ENCODE measurements at regions not wholly inside any gene's neighbourhood (a gene's known extent, or its start where the extent isn't known, plus 50 kb on each side); places are given as distances from the start of the nearest gene placed in this dataset.

DNA sequence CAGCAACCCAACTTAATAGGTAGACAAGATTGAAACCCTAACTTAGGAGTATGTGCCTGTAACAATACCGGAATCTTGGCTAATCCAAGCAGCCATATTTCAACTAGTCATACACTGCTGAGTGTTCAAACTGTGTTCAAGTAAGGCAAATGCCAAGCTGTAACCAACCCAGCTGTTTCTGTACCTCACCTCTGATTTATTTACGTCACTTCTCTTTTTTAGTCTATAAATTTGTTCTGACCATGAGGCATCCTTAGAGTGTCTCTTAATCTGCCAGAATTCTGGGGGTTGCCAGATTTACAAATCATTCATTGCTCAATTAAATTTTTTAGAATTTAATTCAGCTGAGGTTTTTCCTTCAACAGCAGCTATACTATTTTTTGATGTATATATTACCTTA is 723.2 kb downstream of the CDH18 start (continued):
- TF ChIP-seq, protein P1, sequence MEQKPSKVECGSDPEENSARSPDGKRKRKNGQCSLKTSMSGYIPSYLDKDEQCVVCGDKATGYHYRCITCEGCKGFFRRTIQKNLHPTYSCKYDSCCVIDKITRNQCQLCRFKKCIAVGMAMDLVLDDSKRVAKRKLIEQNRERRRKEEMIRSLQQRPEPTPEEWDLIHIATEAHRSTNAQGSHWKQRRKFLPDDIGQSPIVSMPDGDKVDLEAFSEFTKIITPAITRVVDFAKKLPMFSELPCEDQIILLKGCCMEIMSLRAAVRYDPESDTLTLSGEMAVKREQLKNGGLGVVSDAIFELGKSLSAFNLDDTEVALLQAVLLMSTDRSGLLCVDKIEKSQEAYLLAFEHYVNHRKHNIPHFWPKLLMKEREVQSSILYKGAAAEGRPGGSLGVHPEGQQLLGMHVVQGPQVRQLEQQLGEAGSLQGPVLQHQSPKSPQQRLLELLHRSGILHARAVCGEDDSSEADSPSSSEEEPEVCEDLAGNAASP (IDR thresholded peaks at IDR 0.05), result no peak
- TF ChIP-seq HMGN3 (IDR thresholded peaks at IDR 0.05; ENCODE audit: borderline replicate concordance, extremely low read depth, insufficient read length, low read depth, low read length), result no peak
- TF ChIP-seq, protein P2, sequence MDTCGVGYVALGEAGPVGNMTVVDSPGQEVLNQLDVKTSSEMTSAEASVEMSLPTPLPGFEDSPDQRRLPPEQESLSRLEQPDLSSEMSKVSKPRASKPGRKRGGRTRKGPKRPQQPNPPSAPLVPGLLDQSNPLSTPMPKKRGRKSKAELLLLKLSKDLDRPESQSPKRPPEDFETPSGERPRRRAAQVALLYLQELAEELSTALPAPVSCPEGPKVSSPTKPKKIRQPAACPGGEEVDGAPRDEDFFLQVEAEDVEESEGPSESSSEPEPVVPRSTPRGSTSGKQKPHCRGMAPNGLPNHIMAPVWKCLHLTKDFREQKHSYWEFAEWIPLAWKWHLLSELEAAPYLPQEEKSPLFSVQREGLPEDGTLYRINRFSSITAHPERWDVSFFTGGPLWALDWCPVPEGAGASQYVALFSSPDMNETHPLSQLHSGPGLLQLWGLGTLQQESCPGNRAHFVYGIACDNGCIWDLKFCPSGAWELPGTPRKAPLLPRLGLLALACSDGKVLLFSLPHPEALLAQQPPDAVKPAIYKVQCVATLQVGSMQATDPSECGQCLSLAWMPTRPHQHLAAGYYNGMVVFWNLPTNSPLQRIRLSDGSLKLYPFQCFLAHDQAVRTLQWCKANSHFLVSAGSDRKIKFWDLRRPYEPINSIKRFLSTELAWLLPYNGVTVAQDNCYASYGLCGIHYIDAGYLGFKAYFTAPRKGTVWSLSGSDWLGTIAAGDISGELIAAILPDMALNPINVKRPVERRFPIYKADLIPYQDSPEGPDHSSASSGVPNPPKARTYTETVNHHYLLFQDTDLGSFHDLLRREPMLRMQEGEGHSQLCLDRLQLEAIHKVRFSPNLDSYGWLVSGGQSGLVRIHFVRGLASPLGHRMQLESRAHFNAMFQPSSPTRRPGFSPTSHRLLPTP (IDR thresholded peaks at IDR 0.05; ENCODE audit: borderline replicate concordance, extremely low read depth, insufficient read length), result no peak
- TF ChIP-seq, protein P3, sequence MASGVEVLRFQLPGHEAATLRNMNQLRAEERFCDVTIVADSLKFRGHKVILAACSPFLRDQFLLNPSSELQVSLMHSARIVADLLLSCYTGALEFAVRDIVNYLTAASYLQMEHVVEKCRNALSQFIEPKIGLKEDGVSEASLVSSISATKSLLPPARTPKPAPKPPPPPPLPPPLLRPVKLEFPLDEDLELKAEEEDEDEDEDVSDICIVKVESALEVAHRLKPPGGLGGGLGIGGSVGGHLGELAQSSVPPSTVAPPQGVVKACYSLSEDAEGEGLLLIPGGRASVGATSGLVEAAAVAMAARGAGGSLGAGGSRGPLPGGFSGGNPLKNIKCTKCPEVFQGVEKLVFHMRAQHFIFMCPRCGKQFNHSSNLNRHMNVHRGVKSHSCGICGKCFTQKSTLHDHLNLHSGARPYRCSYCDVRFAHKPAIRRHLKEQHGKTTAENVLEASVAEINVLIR (CRISPR knock-in tag; IDR thresholded peaks at IDR 0.05), result no peak

DNA sequence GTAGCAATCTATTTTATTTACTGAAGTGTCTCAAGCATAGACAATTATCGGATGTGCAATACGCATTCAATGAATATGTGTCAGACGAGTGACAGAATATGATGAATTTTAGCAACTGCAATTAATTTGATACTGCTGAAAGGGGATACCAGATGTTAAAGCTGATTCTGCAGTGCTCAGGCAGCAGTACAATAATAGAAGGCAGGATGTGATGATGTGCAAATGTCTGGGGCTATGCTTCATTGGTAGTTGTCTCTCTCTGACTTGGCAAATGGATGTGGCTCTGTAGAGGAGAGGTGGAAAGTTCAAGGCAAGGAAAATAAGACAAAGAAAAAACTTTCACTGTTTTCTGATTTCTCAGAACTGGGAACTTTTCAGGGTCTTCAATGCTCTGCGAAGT is 721.2 kb downstream of the CDH18 start:
- no peak for DNase-seq (ENCODE audit: extremely low read depth in 1 of 4, low spot score in 3 of 4)
- no peak for TF ChIP-seq CBFB (CRISPR knock-in tag; IDR thresholded peaks at IDR 0.05)
- no peak for TF ChIP-seq PPARD (CRISPR knock-in tag; IDR thresholded peaks at IDR 0.05)
- TF ChIP-seq RUNX1 (IDR thresholded peaks at IDR 0.05; ENCODE audit: low read depth), result no peak
- no peak for TF ChIP-seq CREM (IDR thresholded peaks at IDR 0.05; ENCODE audit: low read depth)
- TF ChIP-seq SRSF1 (IDR thresholded peaks at IDR 0.05; ENCODE audit: low read depth, low read length), result no peak
- no peak for TF ChIP-seq HNRNPH1 (optimal IDR thresholded peaks at IDR 0.05; ENCODE audit: low read depth, low read length)
- no peak for TF ChIP-seq MBD2 (IDR thresholded peaks at IDR 0.05; ENCODE audit: borderline replicate concordance, low read depth)
- TF ChIP-seq, protein P4, sequence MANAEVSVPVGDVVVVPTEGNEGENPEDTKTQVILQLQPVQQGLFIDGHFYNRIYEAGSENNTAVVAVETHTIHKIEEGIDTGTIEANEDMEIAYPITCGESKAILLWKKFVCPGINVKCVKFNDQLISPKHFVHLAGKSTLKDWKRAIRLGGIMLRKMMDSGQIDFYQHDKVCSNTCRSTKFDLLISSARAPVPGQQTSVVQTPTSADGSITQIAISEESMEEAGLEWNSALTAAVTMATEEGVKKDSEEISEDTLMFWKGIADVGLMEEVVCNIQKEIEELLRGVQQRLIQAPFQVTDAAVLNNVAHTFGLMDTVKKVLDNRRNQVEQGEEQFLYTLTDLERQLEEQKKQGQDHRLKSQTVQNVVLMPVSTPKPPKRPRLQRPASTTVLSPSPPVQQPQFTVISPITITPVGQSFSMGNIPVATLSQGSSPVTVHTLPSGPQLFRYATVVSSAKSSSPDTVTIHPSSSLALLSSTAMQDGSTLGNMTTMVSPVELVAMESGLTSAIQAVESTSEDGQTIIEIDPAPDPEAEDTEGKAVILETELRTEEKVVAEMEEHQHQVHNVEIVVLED (CRISPR knock-in tag; IDR thresholded peaks at IDR 0.05), result no peak
- no peak for TF ChIP-seq POLR3G (IDR thresholded peaks at IDR 0.05; ENCODE audit: extremely low read depth, insufficient read length, insufficient replicate concordance)
- no peak for TF ChIP-seq FOXM1 (IDR thresholded peaks at IDR 0.05; ENCODE audit: low read depth)
- TF ChIP-seq FOXM1 (CRISPR knock-in tag; IDR thresholded peaks at IDR 0.05; ENCODE audit: low read depth), result no peak
- ATAC-seq, result no peak
- ChIA-PET CTCF (ENCODE audit: low intra/inter-chr PET ratio) (no interaction called here), POLR2A (interaction anchor here (0.6 kb wide), 1 partner anchor 517 kb away, joined by 3 read pairs; no protein-coding TSS in a partner anchor)
- H2AFZ ChIP-seq (ENCODE audit: low read depth, low read length), result no peak overlapping the region
- no TSS peak for BruUV-seq (replicated peaks)
- H3K4me2 ChIP-seq (ENCODE audit: insufficient read depth, low read length), result no peak overlapping the region
- in situ Hi-C loops (cut with MboI) (no loop called here), intact Hi-C loops (cut with micrococcal nuclease) (no loop called here)
- H3K9ac ChIP-seq (ENCODE audit: insufficient read depth in 1 of 2, low read depth in 2 of 2, low read length in 2 of 2), result no peak overlapping the region
- H3K27ac ChIP-seq (ENCODE audit: extremely low read depth, low read depth, low read length), result no peak overlapping the region
- no peaks in the 10 kb centered on the region for H3K36me3 ChIP-seq (ENCODE audit: control insufficient read depth, insufficient read depth, low read length)
- H3K9me3 ChIP-seq (replicated peaks; ENCODE audit: control insufficient read depth, insufficient read depth, low read depth, low read length), result no peaks in the 10 kb centered on the region; the same call in 1 of the 2 replicates
- no peaks in the 10 kb centered on the region for H3K9me1 ChIP-seq (ENCODE audit: control insufficient read depth, insufficient read depth, low read length)
- no peak for FAIRE-seq
- H3K79me2 ChIP-seq (ENCODE audit: control insufficient read depth, insufficient read depth, low read length), result no peaks in the 10 kb centered on the region
- H3K27me3 ChIP-seq (ENCODE audit: control insufficient read depth in 2 of 2, insufficient read depth in 2 of 2, low read length in 2 of 2), result no peaks in the 10 kb centered on the region
- no peaks in the 10 kb centered on the region for H4K20me1 ChIP-seq (replicated peaks; ENCODE audit: control insufficient read depth, insufficient read depth, low read length)
- no peak overlapping the region for H3K4me3 ChIP-seq
- no peaks in the 10 kb centered on the region for H3K4me1 ChIP-seq (replicated peaks in 1 of 2; ENCODE audit: control insufficient read depth in 2 of 2, insufficient read depth in 2 of 2, low read length in 2 of 2)
- 2% methylated on average over 4 of the region's 4 CpGs for WGBS (ENCODE audit: insufficient coverage, low coverage, missing lambda C conversion rate)
